ENCODE measurements at regions not wholly inside any gene's neighbourhood (a gene's known extent, or its start where the extent isn't known, plus 50 kb on each side); places are given as distances from the start of the nearest gene placed in this dataset.

GRCh38 chr1:63116016-63116415 lies 206.4 kb upstream of the FOXD3 start:
- peaks cover 4% of the 10 kb centered on the region for H3K27me3 ChIP-seq
- H3K27ac ChIP-seq: no peak overlapping the region
- intact Hi-C loops (cut with DNase I; ENCODE audit: low total_unique reads) (no loop called here), in situ Hi-C loops (cut with MboI; ENCODE audit: low pct_ligation_motif_present in 1 of 4, low pct_unique_long_range_greater_than_20kb in 1 of 4, low sequenced_read_pairs in 3 of 4) (no loop called here)
- no peak for DNase-seq
- H3K36me3 ChIP-seq: no peaks in the 10 kb centered on the region
- H3K4me1 ChIP-seq: no peaks in the 10 kb centered on the region
- no peaks in the 10 kb centered on the region for H3K9me3 ChIP-seq
- H3K4me3 ChIP-seq: no peak overlapping the region
- no peak for TF ChIP-seq POLR2A (IDR thresholded peaks at IDR 0.05)
- no peak for TF ChIP-seq POLR2AphosphoS5 (IDR thresholded peaks at IDR 0.05)
- TF ChIP-seq CTCF (IDR thresholded peaks at IDR 0.05): no peak
- TF ChIP-seq EP300 (IDR thresholded peaks at IDR 0.05; ENCODE audit: low read depth): no peak

GRCh38 chr1:63119575-63120155 lies 202.7 kb upstream of the FOXD3 start:
- Histone ChIP-seq H3K4me3 (no peak overlapping the region), H3K27me3 (no peaks in the 10 kb centered on the region), H3K27ac (no peak overlapping the region), H3K4me1 (no peaks in the 10 kb centered on the region), H3K9me3 (no peaks in the 10 kb centered on the region), H3K36me3 (no peaks in the 10 kb centered on the region)
- no peak for DNase-seq
- intact Hi-C loops (cut with DNase I; ENCODE audit: low total_unique reads): no loop called here
- no peak for TF ChIP-seq EP300 (IDR thresholded peaks at IDR 0.05; ENCODE audit: low read depth)
- no peak for TF ChIP-seq POLR2AphosphoS5 (IDR thresholded peaks at IDR 0.05)
- TF ChIP-seq POLR2A (IDR thresholded peaks at IDR 0.05): no peak
- TF ChIP-seq CTCF (IDR thresholded peaks at IDR 0.05): no peak
- WGBS, 2 donors (ENCODE audit: low coverage in 1 of 2): 62 to 64% methylated on average over 4 to 5 of the region's 5 CpGs
- in situ Hi-C loops (cut with MboI; ENCODE audit: low pct_ligation_motif_present in 1 of 4, low pct_unique_long_range_greater_than_20kb in 1 of 4, low sequenced_read_pairs in 3 of 4): no loop called here

GRCh38 chr1:63122079-63122478 lies 200.3 kb upstream of the FOXD3 start:
- Histone ChIP-seq H3K4me1 (no peaks in the 10 kb centered on the region), H3K36me3 (no peaks in the 10 kb centered on the region), H3K27ac (no peak overlapping the region), H3K4me3 (no peak overlapping the region), H3K9me3 (no peaks in the 10 kb centered on the region), H3K27me3 (no peaks in the 10 kb centered on the region)
- DNase-seq: no peak
- in situ Hi-C loops (cut with MboI; ENCODE audit: low pct_ligation_motif_present in 1 of 4, low pct_unique_long_range_greater_than_20kb in 1 of 4, low sequenced_read_pairs in 3 of 4) (no loop called here), intact Hi-C loops (cut with DNase I; ENCODE audit: low total_unique reads) (no loop called here)
- WGBS, 2 donors (ENCODE audit: low coverage in 1 of 2): 61 to 63% methylated on average over 9 of the region's 9 CpGs
- no peak for TF ChIP-seq CTCF (IDR thresholded peaks at IDR 0.05)
- TF ChIP-seq POLR2AphosphoS5 (IDR thresholded peaks at IDR 0.05): no peak
- no peak for TF ChIP-seq EP300 (IDR thresholded peaks at IDR 0.05; ENCODE audit: low read depth)
- no peak for TF ChIP-seq POLR2A (IDR thresholded peaks at IDR 0.05)

DNA sequence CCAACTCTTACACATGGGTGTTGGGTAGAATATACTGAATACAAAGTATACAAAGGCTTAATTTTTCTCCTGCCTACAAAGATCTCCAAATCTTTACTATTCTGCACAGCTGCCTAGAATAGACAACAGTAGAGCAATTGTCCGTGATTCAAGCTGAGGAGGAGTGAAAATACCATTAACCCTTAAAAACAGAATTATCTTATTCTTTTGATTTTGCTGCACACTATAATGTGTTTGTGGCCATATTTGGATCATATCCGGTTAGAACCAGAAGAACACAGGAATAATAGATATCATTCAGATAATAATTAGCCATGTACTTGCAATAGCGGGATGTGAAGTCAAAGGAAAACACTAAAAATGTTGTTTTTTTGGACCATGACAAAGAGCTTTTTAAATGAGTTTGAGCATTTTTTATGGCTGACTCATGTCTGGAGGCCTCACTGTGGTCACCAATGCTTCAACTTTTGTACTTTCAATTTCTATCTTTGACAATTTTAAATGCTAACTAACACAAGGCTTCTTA lies 197.6 kb upstream of the FOXD3 start:
- TF ChIP-seq POLR2A (IDR thresholded peaks at IDR 0.05): no peak
- TF ChIP-seq POLR2AphosphoS5 (IDR thresholded peaks at IDR 0.05): no peak
- intact Hi-C loops (cut with DNase I; ENCODE audit: low total_unique reads): no loop called here
- WGBS, 2 donors (ENCODE audit: low coverage in 1 of 2): 52 to 59% methylated on average over 3 of the region's 3 CpGs
- no peaks in the 10 kb centered on the region for H3K27me3 ChIP-seq
- H3K4me3 ChIP-seq: no peak overlapping the region
- in situ Hi-C loops (cut with MboI; ENCODE audit: low pct_ligation_motif_present in 1 of 4, low pct_unique_long_range_greater_than_20kb in 1 of 4, low sequenced_read_pairs in 3 of 4): no loop called here
- H3K4me1 ChIP-seq: peaks cover 0 to 3% (median 0%) of the 10 kb centered on the region in 4 donors
- H3K36me3 ChIP-seq: no peaks in the 10 kb centered on the region
- no peaks in the 10 kb centered on the region for H3K9me3 ChIP-seq
- no peak overlapping the region for H3K27ac ChIP-seq
- no peak for DNase-seq

- 56 to 58% methylated on average over 2 to 3 of the region's 3 CpGs for WGBS, 2 donors (ENCODE audit: low coverage in 1 of 2)
- Histone ChIP-seq H3K4me3 (no peak overlapping the region), H3K4me1 (peaks cover 0 to 3% (median 0%) of the 10 kb centered on the region in 4 donors), H3K27ac (no peak overlapping the region), H3K9me3 (no peaks in the 10 kb centered on the region), H3K27me3 (no peaks in the 10 kb centered on the region), H3K36me3 (no peaks in the 10 kb centered on the region)
- intact Hi-C loops (cut with DNase I; ENCODE audit: low total_unique reads): no loop called here
- TF ChIP-seq EP300 (IDR thresholded peaks at IDR 0.05; ENCODE audit: low read depth) (no peak), POLR2AphosphoS5 (IDR thresholded peaks at IDR 0.05) (no peak), CTCF (IDR thresholded peaks at IDR 0.05) (no peak), POLR2A (IDR thresholded peaks at IDR 0.05) (no peak)
- DNase-seq: no peak
- in situ Hi-C loops (cut with MboI; ENCODE audit: low pct_ligation_motif_present in 1 of 4, low pct_unique_long_range_greater_than_20kb in 1 of 4, low sequenced_read_pairs in 3 of 4): no loop called here
Measured at GRCh38 chr1:63126104-63126503, 196.3 kb upstream of the FOXD3 start.

Measured in transverse colon (tissue), 4 donors.